GM12891 (cell line): ENCODE measurements at regions not wholly inside any gene's neighbourhood (a gene's known extent, or its start where the extent isn't known, plus 50 kb on each side); places are given as distances from the start of the nearest gene placed in this dataset.

Experiments
- POLR2A ChIP-seq: IDR thresholded peaks from 2 replicates; pipeline ENCODE4 v1.6.1; 2011; ENCODE audit warnings: low read depth, low read length, control low read depth
- POLR2AphosphoS5 ChIP-seq: IDR thresholded peaks from 2 replicates; pipeline ENCODE4 v1.6.1; 2011; ENCODE audit warnings: low read depth, low read length, control low read depth
- SPI1 ChIP-seq: IDR thresholded peaks from 2 replicates; pipeline ENCODE4 v1.6.1; 2011; ENCODE audit warnings: low read depth, low read length, control low read depth
- TAF1 ChIP-seq: IDR thresholded peaks from 2 replicates; pipeline ENCODE4 v1.6.1; 2011; ENCODE audit warnings: low read depth, low read length, control low read depth

DNA sequence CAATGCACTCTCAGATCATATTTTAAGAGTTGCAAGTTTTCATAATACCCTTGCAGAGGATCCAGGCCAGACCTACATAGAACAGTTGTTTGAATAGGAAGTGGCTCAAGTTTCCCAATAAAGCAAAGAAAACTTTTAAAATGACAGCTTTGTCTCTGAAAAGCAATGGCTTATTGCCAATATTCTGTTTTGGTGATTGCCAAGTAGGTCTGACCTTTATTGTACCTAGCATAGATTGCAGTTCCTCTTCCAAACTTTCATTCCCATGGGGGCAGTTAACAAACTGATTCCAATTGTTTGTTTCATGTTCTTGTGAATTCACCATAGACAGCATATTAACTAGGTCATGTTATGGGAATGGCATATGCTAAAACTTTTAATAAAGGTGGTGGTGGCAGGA lies 664.6 kb upstream of the CA10 start:
- no peak for TF ChIP-seq POLR2A
- no peak for TF ChIP-seq SPI1
- no peak for TF ChIP-seq POLR2AphosphoS5
- no peak for TF ChIP-seq TAF1
